ENCODE measurements at regions not wholly inside any gene's neighbourhood (a gene's known extent, or its start where the extent isn't known, plus 50 kb on each side); places are given as distances from the start of the nearest gene placed in this dataset.

- TF ChIP-seq EZH2 (IDR thresholded peaks at IDR 0.05; ENCODE audit: borderline replicate concordance) (no peak), EZH2phosphoT487 (IDR thresholded peaks at IDR 0.05; ENCODE audit: low read depth, severe bottlenecking, unreplicated experiment) (no peak), CTCF (IDR thresholded peaks at IDR 0.05; ENCODE audit: poor library complexity) (no peak)
- H4K20me1 ChIP-seq (ENCODE audit: insufficient read depth, poor library complexity, severe bottlenecking), result no peaks in the 10 kb centered on the region
- H3K27me3 ChIP-seq, result no peaks in the 10 kb centered on the region
- H3K27ac ChIP-seq, result no peak overlapping the region
- no peak for DNase-seq (ENCODE audit: low spot score)
- H3K4me3 ChIP-seq, result no peak overlapping the region
- no peak overlapping the region for H2AFZ ChIP-seq
- H3K9me3 ChIP-seq (ENCODE audit: low read depth), result no peaks in the 10 kb centered on the region
- no peaks in the 10 kb centered on the region for H3K4me1 ChIP-seq (ENCODE audit: insufficient read depth)
- no peaks in the 10 kb centered on the region for H3K9me2 ChIP-seq (replicated peaks; ENCODE audit: insufficient read depth)
- 48% methylated on average over 5 of the region's 5 CpGs for WGBS (ENCODE audit: low lambda C conversion rate, missing lambda C conversion rate)
- no peaks in the 10 kb centered on the region for H3K79me2 ChIP-seq
- H3K36me3 ChIP-seq (replicated peaks; ENCODE audit: insufficient read depth, low read depth), result no peaks in the 10 kb centered on the region
- peak overlapping the region; percentile 53 for H3K4me2 ChIP-seq
Measured at GRCh38 chr7:33706771-33707200, 198.6 kb upstream of the BMPER start.

DNA sequence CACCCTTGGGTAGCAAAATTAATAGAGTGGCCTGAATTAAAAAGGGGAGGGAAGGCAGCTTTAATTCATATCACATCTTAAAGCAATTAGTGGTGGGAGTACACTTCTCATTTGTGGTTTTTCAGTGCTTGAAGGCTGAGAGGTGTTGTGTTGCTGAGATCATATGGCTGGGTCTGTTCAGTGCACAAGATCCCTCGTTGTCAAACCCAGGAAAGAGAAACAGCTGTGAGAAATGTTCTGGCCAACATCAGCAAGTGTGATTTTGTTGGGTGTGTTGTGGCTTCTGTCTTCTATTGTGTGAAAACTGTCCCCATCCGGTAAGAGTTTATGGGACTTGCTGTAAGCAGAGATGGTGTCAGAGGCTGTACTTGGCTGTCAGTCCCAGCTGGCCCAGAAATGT lies 197.9 kb upstream of the BMPER start:
- no peak for DNase-seq (ENCODE audit: low spot score)
- Histone ChIP-seq H3K9me3 (ENCODE audit: low read depth) (no peaks in the 10 kb centered on the region), H4K20me1 (ENCODE audit: insufficient read depth, poor library complexity, severe bottlenecking) (no peaks in the 10 kb centered on the region), H2AFZ (no peak overlapping the region), H3K4me1 (ENCODE audit: insufficient read depth) (no peaks in the 10 kb centered on the region), H3K27me3 (no peaks in the 10 kb centered on the region), H3K27ac (no peak overlapping the region), H3K79me2 (no peaks in the 10 kb centered on the region), H3K9me2 (replicated peaks; ENCODE audit: insufficient read depth) (no peaks in the 10 kb centered on the region), H3K4me2 (no peak overlapping the region), H3K4me3 (no peak overlapping the region), H3K36me3 (replicated peaks; ENCODE audit: insufficient read depth, low read depth) (no peaks in the 10 kb centered on the region)
- TF ChIP-seq EZH2 (IDR thresholded peaks at IDR 0.05; ENCODE audit: borderline replicate concordance), result no peak
- no peak for TF ChIP-seq EZH2phosphoT487 (IDR thresholded peaks at IDR 0.05; ENCODE audit: low read depth, severe bottlenecking, unreplicated experiment)
- TF ChIP-seq CTCF (IDR thresholded peaks at IDR 0.05; ENCODE audit: poor library complexity), result no peak
- WGBS (ENCODE audit: low lambda C conversion rate, missing lambda C conversion rate), result 30% methylated on average over 2 of the region's 2 CpGs

DNA sequence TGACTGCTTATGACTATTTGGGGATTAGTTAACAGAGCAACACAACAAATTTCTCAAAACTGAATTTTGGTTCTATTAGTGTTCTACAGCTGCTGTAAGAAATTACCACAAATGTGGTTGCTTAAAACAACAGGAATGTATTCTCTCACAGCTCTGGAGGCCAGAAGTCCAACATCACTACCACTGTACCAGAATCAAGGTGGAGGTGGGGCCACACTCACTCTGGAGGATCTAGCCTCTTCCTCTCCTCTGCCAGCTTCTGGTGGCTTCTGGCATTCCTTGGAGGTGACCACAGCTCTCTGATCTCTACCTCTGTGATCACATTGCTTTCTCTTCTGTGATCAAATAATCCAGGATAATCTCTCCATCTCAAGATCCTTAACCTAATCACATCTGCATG lies 194.7 kb upstream of the BMPER start:
- DNase-seq (ENCODE audit: low spot score), result no peak
- H3K79me2 ChIP-seq, result no peaks in the 10 kb centered on the region
- H3K9me3 ChIP-seq (ENCODE audit: low read depth), result no peaks in the 10 kb centered on the region
- no peak overlapping the region for H3K27ac ChIP-seq
- no peaks in the 10 kb centered on the region for H3K4me1 ChIP-seq (ENCODE audit: insufficient read depth)
- peaks cover 4% of the 10 kb centered on the region for H3K27me3 ChIP-seq
- no peak overlapping the region for H3K4me2 ChIP-seq
- H3K9me2 ChIP-seq (replicated peaks; ENCODE audit: insufficient read depth), result no peaks in the 10 kb centered on the region
- H4K20me1 ChIP-seq (ENCODE audit: insufficient read depth, poor library complexity, severe bottlenecking), result no peaks in the 10 kb centered on the region
- no peak overlapping the region for H3K4me3 ChIP-seq
- no peaks in the 10 kb centered on the region for H3K36me3 ChIP-seq (replicated peaks; ENCODE audit: insufficient read depth, low read depth)
- TF ChIP-seq CTCF (IDR thresholded peaks at IDR 0.05; ENCODE audit: poor library complexity) (no peak), EZH2phosphoT487 (IDR thresholded peaks at IDR 0.05; ENCODE audit: low read depth, severe bottlenecking, unreplicated experiment) (no peak), EZH2 (IDR thresholded peaks at IDR 0.05; ENCODE audit: borderline replicate concordance) (no peak)
- no peak overlapping the region for H2AFZ ChIP-seq
